NCI-H526 treated with DMSO at 0.1 percent for 48 hours (cell line): ENCODE measurements at regions not wholly inside any gene's neighbourhood (a gene's known extent, or its start where the extent isn't known, plus 50 kb on each side); places are given as distances from the start of the nearest gene placed in this dataset.
"Not testable (repeated sequence)": the region's sequence is repeated elsewhere in the genome, so short reads cannot be mapped to it uniquely, and the experiment has no call there.

Experiments
- DNase-seq: peaks from one replicate; lab custom pipeline; 2025; lab: John Stamatoyannopoulos, UW

- DNase-seq: no peak
Observed at GRCh38 chr18:5720132-5720531, 175.2 kb downstream of the TMEM200C start.

GRCh38 chr18:5717256-5717655, 173.5 kb upstream of the EPB41L3 start:
- DNase-seq: no peak

DNA sequence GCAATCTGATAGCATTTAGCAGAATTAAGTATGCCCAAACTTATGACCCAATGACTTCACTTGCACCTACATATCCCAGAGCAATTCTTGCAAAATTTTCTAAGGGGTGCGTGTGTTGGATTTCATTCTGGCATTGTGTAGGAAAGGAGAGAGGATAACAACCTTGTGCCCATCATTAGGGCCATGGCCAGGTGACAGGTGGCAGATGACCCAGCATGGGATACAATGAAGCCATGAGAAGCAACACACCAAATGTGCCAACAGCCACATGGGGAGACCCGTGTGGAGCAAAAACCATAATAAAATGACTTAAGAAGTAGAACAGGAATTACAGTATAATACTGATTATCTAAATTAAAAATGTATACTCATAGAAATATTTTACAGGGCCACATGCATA, 166.9 kb upstream of the EPB41L3 start:
- no peak for DNase-seq

GRCh38 chr18:5710235-5710634, 166.4 kb upstream of the EPB41L3 start:
- DNase-seq: no peak

DNA sequence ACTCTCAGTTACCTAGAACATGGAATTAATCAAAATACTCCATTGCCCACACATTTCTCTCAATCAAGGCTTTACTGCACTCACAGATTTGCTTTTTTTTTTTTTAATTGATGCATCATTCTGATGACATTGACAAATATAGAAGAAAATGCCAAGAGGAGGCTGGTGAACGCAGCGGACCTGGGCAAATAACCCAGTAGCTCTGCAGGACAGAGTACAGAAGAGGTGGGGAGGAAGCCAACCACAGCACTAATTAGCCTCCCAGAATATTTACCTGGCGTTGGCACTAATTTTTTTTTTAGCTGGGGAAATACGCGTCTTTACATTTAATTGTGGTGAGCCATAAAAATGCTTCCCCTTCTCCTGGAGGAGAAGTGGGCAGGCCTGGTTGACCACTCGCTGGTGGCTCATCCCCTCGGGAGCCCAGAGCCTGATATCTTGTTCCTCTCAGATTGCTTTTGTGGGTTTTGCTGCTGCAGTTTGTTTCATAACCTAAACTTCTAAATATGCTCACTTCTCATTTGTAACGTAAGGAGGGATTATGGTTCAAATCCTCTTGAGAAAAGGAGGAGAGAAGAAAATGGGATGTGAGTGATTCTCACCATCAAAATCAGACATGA, 165.8 kb upstream of the EPB41L3 start:
- DNase-seq: no peak

DNA sequence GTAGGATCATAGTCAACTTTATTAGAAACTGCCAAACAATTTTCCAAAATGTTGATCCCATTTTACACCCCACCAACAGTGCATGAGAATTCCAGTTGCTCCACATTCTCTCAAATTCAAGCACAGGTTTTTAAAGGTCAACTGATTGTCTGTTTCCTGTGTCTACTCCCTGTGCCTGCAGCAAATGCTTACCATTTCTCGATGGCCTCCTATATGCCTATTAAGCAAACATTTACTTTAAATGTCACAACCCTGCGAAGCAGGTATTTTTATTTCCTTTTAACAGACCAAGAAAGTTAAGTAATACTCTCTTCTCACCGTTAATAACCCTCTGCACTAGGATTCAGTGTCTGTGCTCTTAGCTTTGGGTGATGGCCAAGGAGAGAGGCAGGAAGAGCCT, 163.8 kb upstream of the EPB41L3 start:
- DNase-seq: no peak

- no peak for DNase-seq
Observed at GRCh38 chr18:5705393-5705792, 161.6 kb upstream of the EPB41L3 start.

DNA sequence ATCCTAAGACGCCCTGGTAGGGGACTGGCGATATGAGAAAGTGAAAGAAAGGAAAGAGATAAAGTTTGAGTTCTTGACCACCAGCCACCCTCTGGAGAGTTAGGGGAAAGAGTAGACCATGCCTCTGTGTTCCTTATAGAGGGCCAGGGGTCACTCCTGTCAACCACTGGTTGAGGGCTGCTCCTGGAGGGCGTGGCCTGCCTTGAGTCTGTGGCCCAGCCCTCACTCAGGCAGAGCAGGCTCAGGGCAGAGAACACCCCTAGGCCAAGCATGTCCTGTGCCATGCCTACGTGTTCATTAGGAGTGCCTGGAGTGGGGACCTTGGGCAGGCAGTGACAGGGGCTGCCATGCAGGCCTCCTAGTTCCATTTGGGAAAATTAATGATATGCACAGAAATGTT, 161.1 kb upstream of the EPB41L3 start:
- no peak for DNase-seq

DNA sequence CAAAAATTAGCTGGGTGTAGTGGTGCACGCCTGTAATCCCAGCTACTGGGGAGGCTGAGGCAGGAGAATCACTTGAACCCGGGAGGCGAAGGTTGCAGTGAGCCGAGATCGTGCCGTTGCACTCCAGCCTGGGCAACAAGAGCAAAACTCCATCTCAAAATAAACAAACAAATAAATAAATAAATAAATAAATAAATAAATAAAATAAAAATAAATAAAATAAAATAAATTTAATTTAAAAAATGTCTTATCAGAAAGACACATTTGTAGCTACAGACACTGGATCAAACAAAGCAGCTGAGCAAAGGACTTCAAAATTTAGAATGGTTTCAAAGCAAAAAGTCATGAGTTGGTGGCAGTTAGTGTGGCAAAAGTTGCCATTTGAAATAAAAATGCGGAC, 158.2 kb upstream of the EPB41L3 start:
- not testable (repeated sequence) for DNase-seq

DNA sequence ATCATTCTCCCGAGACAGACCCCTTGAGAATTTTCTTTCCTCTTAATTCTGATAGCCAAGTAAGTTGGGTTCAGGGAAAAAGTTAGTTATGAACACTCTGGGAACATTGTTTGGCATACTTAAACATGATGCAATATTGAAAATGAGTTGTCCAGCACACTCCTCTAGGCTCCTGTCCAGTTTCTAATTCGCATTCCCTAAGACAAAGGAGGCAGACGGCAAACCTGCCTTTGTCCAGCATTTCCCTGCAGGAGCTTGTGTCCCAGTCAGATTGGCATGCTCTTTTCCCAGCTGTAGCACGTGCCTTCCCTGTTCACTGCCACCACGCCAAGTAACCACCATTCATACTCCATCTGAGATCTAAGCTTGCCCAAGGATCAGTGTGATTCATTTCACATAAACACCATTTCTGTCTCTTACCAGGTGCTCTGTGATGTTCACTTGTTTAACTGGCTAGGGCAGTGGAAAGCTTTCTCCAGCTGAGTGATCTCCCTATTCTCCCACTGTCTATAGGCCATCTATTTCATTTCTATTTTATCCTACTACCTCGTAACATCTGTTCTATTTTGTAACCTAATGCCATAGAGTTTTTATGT, 150.0 kb upstream of the EPB41L3 start:
- no peak for DNase-seq

- DNase-seq: no peak
Observed at GRCh38 chr18:5678779-5679406, 135.1 kb upstream of the EPB41L3 start.

GRCh38 chr18:5678278-5678677, 134.5 kb upstream of the EPB41L3 start:
- DNase-seq: no peak

- no peak for DNase-seq
Observed at GRCh38 chr18:5673616-5674015, 129.8 kb upstream of the EPB41L3 start.

- no peak for DNase-seq
Observed at GRCh38 chr18:5669585-5669984, 125.8 kb upstream of the EPB41L3 start.

DNA sequence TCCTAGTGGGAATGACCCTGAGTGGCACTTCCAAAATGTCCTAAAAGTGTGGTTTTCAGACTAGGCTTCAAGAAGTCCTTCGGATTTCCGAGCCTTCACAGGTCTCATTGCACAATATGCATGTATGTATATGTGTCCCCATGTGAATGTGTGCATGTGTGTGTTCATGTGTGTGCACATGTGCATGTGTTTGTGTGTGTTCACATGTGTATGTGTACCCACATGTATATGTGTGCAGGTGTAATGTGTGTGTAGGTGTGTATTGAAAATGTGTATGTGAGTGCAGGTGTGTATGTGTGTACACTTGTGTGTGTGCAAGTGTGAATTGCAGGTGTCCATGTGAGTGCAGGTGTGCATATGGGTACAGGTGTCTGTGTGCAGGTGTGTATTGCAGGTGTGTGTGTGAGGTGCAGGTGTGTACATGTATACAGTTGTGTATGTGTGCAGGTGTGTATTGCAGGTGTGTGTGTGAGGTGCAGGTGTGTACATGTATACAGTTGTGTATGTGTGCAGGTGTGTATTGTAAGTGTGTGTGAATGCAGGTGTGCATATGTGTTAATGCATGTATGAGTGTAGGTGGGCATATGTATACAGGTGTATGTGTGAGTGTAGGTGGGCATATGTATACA, 124.4 kb upstream of the EPB41L3 start:
- DNase-seq: no peak

DNA sequence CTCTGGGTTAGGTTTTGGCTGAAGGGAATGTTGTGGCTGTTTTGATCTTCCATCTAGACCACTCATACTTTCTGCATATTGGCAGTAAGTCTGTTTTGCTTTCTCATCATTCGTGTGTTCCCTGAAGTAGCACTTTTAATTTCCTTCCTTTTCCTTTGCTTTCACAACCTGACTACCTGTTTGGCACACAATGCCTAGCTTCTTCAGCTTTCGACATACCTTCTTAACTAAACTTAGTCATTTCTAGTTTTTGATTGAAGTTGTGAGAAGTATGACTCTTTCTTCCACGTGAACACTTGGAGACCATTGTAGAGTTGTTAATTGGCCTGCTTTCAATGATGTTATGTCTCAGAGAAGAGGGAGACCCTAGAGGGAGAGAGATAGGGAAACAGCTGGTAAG, 123.6 kb upstream of the EPB41L3 start:
- no peak for DNase-seq

GRCh38 chr18:5662586-5663090, 118.8 kb upstream of the EPB41L3 start:
- DNase-seq: no peak

DNA sequence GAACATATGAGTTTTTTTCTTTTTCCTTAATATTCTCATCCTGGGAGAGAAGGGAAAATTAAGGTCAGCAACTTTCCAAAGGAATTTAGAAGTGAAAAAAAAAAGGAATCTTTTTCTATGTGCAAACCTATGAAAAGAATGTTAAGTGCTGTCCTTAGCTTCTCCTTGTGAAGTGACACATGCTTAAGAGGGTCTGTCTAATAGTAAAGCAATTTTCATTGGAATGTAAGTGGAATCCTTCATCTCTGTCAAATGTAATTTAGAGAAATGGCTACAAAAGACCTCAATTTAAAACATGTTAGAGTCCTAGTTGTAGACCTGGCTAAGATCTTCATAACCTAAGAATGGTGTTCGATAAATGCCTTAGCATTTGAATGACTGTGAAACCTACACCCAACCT, 117.4 kb upstream of the EPB41L3 start:
- no peak for DNase-seq

DNA sequence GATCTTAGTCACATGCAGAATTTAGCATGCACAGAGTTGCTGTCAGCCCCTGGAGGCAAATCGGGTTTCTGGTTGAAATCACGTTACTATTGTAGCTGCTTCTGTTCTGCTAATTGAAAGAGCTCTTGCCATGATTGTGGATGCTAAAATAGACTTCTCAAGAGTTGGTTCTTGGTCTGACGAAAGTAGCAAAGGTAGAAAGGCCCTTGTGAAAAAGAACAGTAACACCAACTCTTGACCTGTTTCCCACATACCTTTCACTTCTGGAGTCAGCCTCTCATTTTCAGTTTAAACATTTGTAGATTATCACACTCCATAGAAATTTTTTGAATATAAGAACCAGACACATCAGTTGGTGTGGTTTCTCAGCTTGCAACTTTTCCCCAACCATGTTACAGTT, 110.0 kb upstream of the EPB41L3 start:
- no peak for DNase-seq

GRCh38 chr18:5651736-5652135, 107.9 kb upstream of the EPB41L3 start:
- no peak for DNase-seq

DNA sequence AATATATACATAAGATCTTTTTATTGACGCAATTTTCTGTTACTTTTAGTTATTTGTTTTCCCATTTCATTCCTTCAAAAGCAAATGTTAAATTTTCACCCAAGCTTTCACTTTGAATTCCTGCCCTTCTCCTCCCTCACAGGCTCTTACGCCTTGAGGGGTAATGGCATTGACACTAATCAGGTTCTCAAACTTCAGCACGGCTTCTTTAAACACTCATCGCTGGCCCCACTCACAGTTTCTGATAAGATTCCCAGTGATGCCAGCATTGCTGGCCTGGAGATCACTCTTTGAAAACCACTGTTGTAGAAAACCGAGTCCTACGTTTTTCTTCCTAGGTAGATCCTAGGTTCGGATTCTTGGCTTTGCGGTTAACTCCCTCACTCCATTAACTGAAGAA, 105.6 kb upstream of the EPB41L3 start:
- no peak for DNase-seq

- DNase-seq: no peak
Observed at GRCh38 chr18:5646739-5647138, 102.9 kb upstream of the EPB41L3 start.

GRCh38 chr18:5643288-5643687, 99.5 kb upstream of the EPB41L3 start:
- no peak for DNase-seq
